Activated CD4-positive, alpha-beta T cell treated with anti-CD3 and anti-CD28 coated beads, Interleukin-2, Interleukin-4, amounts not matched to agents 100 ng/mL and 50 ng/mL, durations not matched to agents 16 hours and 8 hours (primary cell): ENCODE measurements at regions not wholly inside any gene's neighbourhood (a gene's known extent, or its start where the extent isn't known, plus 50 kb on each side); places are given as distances from the start of the nearest gene placed in this dataset.
A peak's percentile ranks its signal among the peaks of the same experiment; 100 is the strongest.

ENCODE experiments used
- DNase-seq: peaks from one replicate; pipeline ENCODE4 v3.0.0-alpha.2; 2020; ENCODE audit warnings: low spot score

- no peak for DNase-seq
These were observed 96.1 kb upstream of the GRIK3 start for GRCh38 chr1:37130221-37130948.

- DNase-seq: no peak
These were observed 97.0 kb upstream of the GRIK3 start for GRCh38 chr1:37131281-37131680.

- no peak for DNase-seq
These were observed 99.2 kb upstream of the GRIK3 start for GRCh38 chr1:37133276-37134145.

- no peak for DNase-seq
These were observed 100.3 kb upstream of the GRIK3 start for GRCh38 chr1:37134599-37134998.

GRCh38 chr1:37135032-37135431 lies 100.7 kb upstream of the GRIK3 start:
- DNase-seq: no peak

DNA sequence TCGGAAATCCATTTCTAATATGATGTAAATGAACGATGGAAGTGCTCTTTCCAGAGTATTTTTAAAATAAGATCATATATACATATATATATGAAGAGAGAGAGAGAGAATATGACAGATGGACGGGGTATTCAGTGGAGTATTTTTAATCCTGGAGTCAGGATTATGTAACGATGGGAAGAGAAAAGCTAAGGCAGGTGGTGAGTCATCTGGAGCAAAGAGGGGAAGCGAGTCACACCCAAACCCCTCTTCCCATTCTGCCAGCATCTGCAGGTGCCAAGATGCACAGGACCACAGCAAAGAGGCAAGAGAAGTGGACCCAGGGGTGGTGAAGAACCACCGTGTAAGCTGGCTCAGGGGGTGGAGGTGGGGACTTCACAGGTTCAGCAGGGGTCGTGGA lies 102.7 kb upstream of the GRIK3 start:
- DNase-seq: no peak

DNA sequence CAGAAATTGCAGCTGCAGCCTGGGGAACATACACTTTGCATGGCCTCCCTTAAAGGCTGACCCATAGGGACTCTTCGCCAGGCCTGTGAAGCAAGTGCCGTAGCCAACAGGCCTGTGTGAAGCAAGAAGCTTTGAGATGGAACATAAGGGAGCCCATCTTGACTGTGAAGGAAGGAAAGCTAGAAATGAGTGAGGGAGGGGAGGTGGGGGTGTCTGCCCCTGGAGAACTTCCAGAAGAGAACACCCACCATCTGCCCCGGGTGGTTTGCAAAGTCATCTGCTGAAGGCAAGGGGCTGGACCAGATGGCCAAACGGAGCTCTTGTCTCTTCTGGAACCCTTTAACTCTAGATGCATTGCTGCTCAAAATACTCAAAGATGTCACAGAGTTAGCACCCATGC lies 103.3 kb upstream of the GRIK3 start:
- DNase-seq: no peak

DNA sequence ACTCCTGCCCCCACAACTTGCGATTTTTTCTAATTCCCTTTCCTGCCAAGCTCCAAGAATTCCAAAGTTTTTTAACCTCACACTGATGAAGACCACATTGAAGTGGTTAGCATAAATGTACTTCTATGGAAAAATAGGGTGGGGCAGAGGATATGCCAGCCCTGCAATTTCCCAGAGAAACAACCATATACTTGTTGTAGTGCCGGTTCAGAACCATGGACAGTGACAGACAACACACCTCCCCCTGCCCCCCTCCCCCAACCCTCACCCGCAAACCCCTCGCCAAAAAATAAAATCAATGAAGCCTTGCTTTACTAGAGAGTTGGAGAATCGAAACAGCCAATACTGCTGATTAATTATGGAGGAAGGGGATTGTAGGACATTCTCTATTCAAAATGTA lies 109.5 kb upstream of the GRIK3 start:
- no peak for DNase-seq

- no peak for DNase-seq
These were observed 111.8 kb upstream of the GRIK3 start for GRCh38 chr1:37146071-37146470.

DNA sequence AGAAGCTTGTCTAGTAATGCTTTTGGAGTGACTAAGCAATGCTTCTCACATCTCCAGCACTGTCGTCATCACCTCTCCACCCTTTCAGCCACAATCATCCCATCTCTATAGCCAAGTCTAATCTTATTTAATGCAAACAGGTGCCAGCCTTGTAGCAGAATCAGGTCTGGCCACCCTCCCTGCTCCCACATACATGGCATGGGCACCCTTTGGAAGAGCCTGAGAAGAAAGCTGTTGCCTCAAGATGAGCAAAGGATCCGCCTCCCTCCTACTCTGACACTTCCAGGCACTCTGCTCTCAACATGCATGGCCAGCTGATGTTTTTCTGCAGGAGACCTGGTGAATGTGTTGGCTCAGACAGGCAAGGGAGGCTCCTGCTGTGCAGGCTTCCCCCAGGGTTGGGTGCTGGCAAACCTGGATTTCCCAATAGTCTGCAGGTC lies 113.1 kb upstream of the GRIK3 start:
- no peak for DNase-seq

GRCh38 chr1:37147906-37148305 lies 113.6 kb upstream of the GRIK3 start:
- no peak for DNase-seq

GRCh38 chr1:37148663-37149062 lies 114.3 kb upstream of the GRIK3 start:
- DNase-seq: no peak

GRCh38 chr1:37149296-37149695 lies 115.0 kb upstream of the GRIK3 start:
- DNase-seq: no peak

GRCh38 chr1:37150986-37151385 lies 116.7 kb upstream of the GRIK3 start:
- no peak for DNase-seq

GRCh38 chr1:37151789-37152188 lies 117.5 kb upstream of the GRIK3 start:
- no peak for DNase-seq

GRCh38 chr1:37152491-37152890 lies 118.2 kb upstream of the GRIK3 start:
- DNase-seq: no peak

- no peak for DNase-seq
These were observed 119.1 kb upstream of the GRIK3 start for GRCh38 chr1:37153116-37154100.

DNA sequence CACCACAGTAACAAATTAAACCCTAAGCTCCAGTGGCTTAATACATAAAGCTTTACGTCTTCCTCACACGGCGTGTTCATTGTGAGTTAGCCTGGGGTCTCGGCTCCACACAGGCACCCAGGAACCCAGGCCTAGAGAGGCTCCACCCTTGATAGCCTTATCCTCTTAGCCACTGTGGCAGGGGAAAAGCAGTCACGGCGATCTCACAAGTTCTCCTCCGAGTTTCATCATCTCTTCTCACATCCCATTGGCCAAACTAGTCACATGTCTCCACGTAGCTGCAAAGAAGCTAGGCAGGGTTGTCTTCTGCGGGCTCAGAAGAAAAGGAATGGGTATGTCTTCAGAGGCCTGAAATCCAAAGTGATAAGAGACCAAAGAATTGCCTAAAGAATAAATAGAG lies 122.3 kb upstream of the GRIK3 start:
- DNase-seq: no peak

- DNase-seq: no peak
These were observed 123.3 kb upstream of the GRIK3 start for GRCh38 chr1:37157634-37158033.

GRCh38 chr1:37158113-37158749 lies 123.9 kb upstream of the GRIK3 start:
- no peak for DNase-seq

- DNase-seq: peak; percentile 3
These were observed 124.8 kb upstream of the GRIK3 start for GRCh38 chr1:37159102-37159501.

- no peak for DNase-seq
These were observed 126.9 kb upstream of the GRIK3 start for GRCh38 chr1:37161171-37161570.
